Stimulated activated naive CD8-positive, alpha-beta T cell treated with anti-CD3 and anti-CD28 coated beads, Interleukin-15, Interleukin-2, amounts not matched to agents 100 U/mL and 50 U/mL, for 24 hours (primary cell): ENCODE measurements at regions not wholly inside any gene's neighbourhood (a gene's known extent, or its start where the extent isn't known, plus 50 kb on each side); places are given as distances from the start of the nearest gene placed in this dataset.
"Not testable (repeated sequence)": the region's sequence is repeated elsewhere in the genome, so short reads cannot be mapped to it uniquely, and the experiment has no call there.

Experiments used
- ATAC-seq: fragments of 150-1000 bp; cut with Tn5 transposase; one replicate; pipeline ENCODE4 v1.10.0; 2021
- DNase-seq: peaks from one replicate; pipeline ENCODE4 v3.0.0; 2021

GRCh38 chr4:40681600-40681999, 51.9 kb upstream of the RBM47 start:
- DNase-seq: no peak
- no peak for ATAC-seq

- peak; percentile 34 for DNase-seq
- peak; percentile 81 for ATAC-seq
Observed at GRCh38 chr4:40682290-40683101, 52.8 kb upstream of the RBM47 start.

- DNase-seq, ATAC-seq: not testable (repeated sequence)
Observed at GRCh38 chr4:40683536-40684145, 54.0 kb upstream of the RBM47 start.

- DNase-seq: no peak
- ATAC-seq: no peak
Observed at GRCh38 chr4:40684404-40684803, 54.7 kb upstream of the RBM47 start.

- ATAC-seq: no peak
- DNase-seq: no peak
Observed at GRCh38 chr4:40685300-40685699, 55.6 kb upstream of the RBM47 start.

- no peak for DNase-seq
- no peak for ATAC-seq
Observed at GRCh38 chr4:40686081-40686913, 56.6 kb upstream of the RBM47 start.

GRCh38 chr4:40687676-40688389, 58.2 kb upstream of the RBM47 start:
- ATAC-seq (peak; percentile 31), DNase-seq (no peak)

GRCh38 chr4:40688446-40689095, 58.9 kb upstream of the RBM47 start:
- ATAC-seq (peak; percentile 97), DNase-seq (peak; percentile 23)

- DNase-seq (no peak), ATAC-seq (no peak)
Observed at GRCh38 chr4:40693946-40694345, 55.8 kb upstream of the NSUN7 start.

GRCh38 chr4:40697476-40697875, 52.3 kb upstream of the NSUN7 start:
- not testable (repeated sequence) for ATAC-seq, DNase-seq

- ATAC-seq (no peak), DNase-seq (no peak)
Observed at GRCh38 chr4:40698733-40699132, 51.0 kb upstream of the NSUN7 start.

- ATAC-seq: peak; percentile 65
- DNase-seq: no peak
Observed at GRCh38 chr4:40699648-40700047, 50.1 kb upstream of the NSUN7 start.
